ENCODE measurements at regions not wholly inside any gene's neighbourhood (a gene's known extent, or its start where the extent isn't known, plus 50 kb on each side); places are given as distances from the start of the nearest gene placed in this dataset.

- TF ChIP-seq EZH2 (IDR thresholded peaks at IDR 0.05; ENCODE audit: low read depth, low read length, severe bottlenecking): no peak
- TF ChIP-seq, protein P1, sequence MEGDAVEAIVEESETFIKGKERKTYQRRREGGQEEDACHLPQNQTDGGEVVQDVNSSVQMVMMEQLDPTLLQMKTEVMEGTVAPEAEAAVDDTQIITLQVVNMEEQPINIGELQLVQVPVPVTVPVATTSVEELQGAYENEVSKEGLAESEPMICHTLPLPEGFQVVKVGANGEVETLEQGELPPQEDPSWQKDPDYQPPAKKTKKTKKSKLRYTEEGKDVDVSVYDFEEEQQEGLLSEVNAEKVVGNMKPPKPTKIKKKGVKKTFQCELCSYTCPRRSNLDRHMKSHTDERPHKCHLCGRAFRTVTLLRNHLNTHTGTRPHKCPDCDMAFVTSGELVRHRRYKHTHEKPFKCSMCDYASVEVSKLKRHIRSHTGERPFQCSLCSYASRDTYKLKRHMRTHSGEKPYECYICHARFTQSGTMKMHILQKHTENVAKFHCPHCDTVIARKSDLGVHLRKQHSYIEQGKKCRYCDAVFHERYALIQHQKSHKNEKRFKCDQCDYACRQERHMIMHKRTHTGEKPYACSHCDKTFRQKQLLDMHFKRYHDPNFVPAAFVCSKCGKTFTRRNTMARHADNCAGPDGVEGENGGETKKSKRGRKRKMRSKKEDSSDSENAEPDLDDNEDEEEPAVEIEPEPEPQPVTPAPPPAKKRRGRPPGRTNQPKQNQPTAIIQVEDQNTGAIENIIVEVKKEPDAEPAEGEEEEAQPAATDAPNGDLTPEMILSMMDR (IDR thresholded peaks at IDR 0.05; ENCODE audit: control extremely low read depth in 1 of 3, insufficient read depth in 1 of 3, low read depth in 1 of 3, low read length in 3 of 3): no peak
- no peak for TF ChIP-seq PHF8 (conservative IDR thresholded peaks at IDR 0.05; ENCODE audit: low read depth, low read length)
- TF ChIP-seq POLR2A (IDR thresholded peaks at IDR 0.05; ENCODE audit: control extremely low read depth in 1 of 2, low read depth in 2 of 2, low read length in 2 of 2): no peak
- no peak for TF ChIP-seq RAD21 (IDR thresholded peaks at IDR 0.05 in 1 of 2, conservative IDR thresholded peaks at IDR 0.05 in 1 of 2; ENCODE audit: low read depth in 2 of 2, low read length in 2 of 2)
- TF ChIP-seq TCF12 (IDR thresholded peaks at IDR 0.05; ENCODE audit: low read depth, low read length): no peak
- TF ChIP-seq ZNF274 (IDR thresholded peaks at IDR 0.05; ENCODE audit: borderline replicate concordance, extremely low read depth, low read length): no peak
- TF ChIP-seq SIN3A (conservative IDR thresholded peaks at IDR 0.05 in 1 of 2, IDR thresholded peaks at IDR 0.05 in 1 of 2; ENCODE audit: low read depth in 1 of 2, low read length in 2 of 2): no peak
- no peak for TF ChIP-seq SAP30 (IDR thresholded peaks at IDR 0.05; ENCODE audit: insufficient read depth, insufficient replicate concordance, low read length)
These were observed 113.7 kb downstream of the SLC25A46 start for GRCh38 chr5:110852541-110852940.
